HL-60 (cell line): ENCODE measurements at regions not wholly inside any gene's neighbourhood (a gene's known extent, or its start where the extent isn't known, plus 50 kb on each side); places are given as distances from the start of the nearest gene placed in this dataset.
"Not testable (repeated sequence)": the region's sequence is repeated elsewhere in the genome, so short reads cannot be mapped to it uniquely, and the experiment has no call there.

Experiments used
- CTCF ChIP-seq: IDR thresholded peaks from one replicate; pipeline ENCODE4 v1.5.1; 2011; ENCODE audit warnings: low read length, control low read depth, inconsistent platforms; ENCODE audit not compliant: insufficient read depth
- REST ChIP-seq: IDR thresholded peaks from 2 replicates; pipeline ENCODE4 v1.6.1; 2012; ENCODE audit warnings: low read depth; ENCODE audit not compliant: insufficient replicate concordance

GRCh38 chr1:224004552-224005315 is 109.2 kb upstream of the FBXO28 start:
- not testable (repeated sequence) for TF ChIP-seq CTCF, REST
